A673 (cell line): ENCODE measurements at regions not wholly inside any gene's neighbourhood (a gene's known extent, or its start where the extent isn't known, plus 50 kb on each side); places are given as distances from the start of the nearest gene placed in this dataset.

Source experiments
- EZH2 ChIP-seq: fragments of 200-600 bp; sonication (generic); IDR thresholded peaks from 2 replicates; pipeline ENCODE4 v1.6.1; 2017; ENCODE audit warnings: borderline replicate concordance, low read depth, mild to moderate bottlenecking, mixed read lengths, antibody characterized with exemption, low read length; ENCODE audit not compliant: poor library complexity, severe bottlenecking
- TF ChIP-seq, protein P1 (sequence below): fragments of 300-800, 200-600 bp; sonication (generic); conservative IDR thresholded peaks from 2 replicates; pipeline ENCODE4 v1.5.1; 2017; ENCODE audit warnings: low read depth, mild to moderate bottlenecking, antibody characterized with exemption, low read length, moderate library complexity, mixed read lengths

DNA sequence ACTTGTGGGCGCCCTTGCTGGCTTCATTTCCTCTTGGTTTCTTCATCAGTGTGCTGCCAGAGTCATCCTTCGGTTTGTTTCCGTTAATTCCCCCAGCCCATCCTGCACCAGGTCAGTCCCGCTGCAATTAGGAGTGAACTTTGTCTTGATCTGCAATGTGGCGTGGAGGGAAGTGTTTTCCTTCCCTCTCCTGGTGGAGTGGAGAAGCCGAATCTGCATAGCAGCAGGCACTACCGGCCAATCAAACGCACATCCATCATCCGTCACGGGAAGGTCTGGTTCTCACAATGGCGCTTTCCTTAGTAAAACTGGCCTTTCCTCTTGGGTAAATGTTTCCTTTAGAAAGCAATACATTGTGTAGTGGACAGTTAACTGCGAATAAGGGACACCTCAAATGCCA, 337.5 kb downstream of the CXCL12 start:
- TF ChIP-seq, protein P1, sequence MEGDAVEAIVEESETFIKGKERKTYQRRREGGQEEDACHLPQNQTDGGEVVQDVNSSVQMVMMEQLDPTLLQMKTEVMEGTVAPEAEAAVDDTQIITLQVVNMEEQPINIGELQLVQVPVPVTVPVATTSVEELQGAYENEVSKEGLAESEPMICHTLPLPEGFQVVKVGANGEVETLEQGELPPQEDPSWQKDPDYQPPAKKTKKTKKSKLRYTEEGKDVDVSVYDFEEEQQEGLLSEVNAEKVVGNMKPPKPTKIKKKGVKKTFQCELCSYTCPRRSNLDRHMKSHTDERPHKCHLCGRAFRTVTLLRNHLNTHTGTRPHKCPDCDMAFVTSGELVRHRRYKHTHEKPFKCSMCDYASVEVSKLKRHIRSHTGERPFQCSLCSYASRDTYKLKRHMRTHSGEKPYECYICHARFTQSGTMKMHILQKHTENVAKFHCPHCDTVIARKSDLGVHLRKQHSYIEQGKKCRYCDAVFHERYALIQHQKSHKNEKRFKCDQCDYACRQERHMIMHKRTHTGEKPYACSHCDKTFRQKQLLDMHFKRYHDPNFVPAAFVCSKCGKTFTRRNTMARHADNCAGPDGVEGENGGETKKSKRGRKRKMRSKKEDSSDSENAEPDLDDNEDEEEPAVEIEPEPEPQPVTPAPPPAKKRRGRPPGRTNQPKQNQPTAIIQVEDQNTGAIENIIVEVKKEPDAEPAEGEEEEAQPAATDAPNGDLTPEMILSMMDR: no peak
- TF ChIP-seq EZH2: no peak
